HCT116 (cell line): ENCODE measurements at regions not wholly inside any gene's neighbourhood (a gene's known extent, or its start where the extent isn't known, plus 50 kb on each side); places are given as distances from the start of the nearest gene placed in this dataset.

Source experiments
- ATAC-seq: fragments of 200-7000 bp; cut with Tn5 transposase; 2 replicates; pipeline ENCODE4 v1.9.1; 2020; ENCODE audit warnings: mild to moderate bottlenecking, moderate library complexity
- BruUV-seq: library from RNA; stranded (reverse); fragments of 400-500 nt; replicated peaks from 2 replicates; lab custom pipeline; 2021; lab: Mats Ljungman, UMichigan
- CTCF ChIA-PET: fragments of 300-600 bp; sonication (Branson Sonifier 250); formaldehyde crosslinking; loops from one replicate; lab custom pipeline; 2021; ENCODE audit warnings: antibody characterized with exemption; lab: Charles Lee
- POLR2A ChIA-PET: fragments of 300-600, 350-600 bp; sonication (Branson Sonifier 250); formaldehyde crosslinking; loops from one replicate; lab custom pipeline; 2021; ENCODE audit warnings: antibody characterized with exemption; lab: Charles Lee
- RAD21 ChIA-PET, 2 experiments: fragments of 300-600 bp; sonication (Branson Sonifier 250); formaldehyde crosslinking; loops; one replicate each; lab custom pipeline; 2023; ENCODE audit warnings: low total read pairs in 2 of 2; ENCODE audit not compliant: uncharacterized antibody in 2 of 2, unreplicated experiment in 2 of 2, low non-redundant PET in 1 of 2; lab: Charles Lee
- DNase-seq: peaks from one replicate; pipeline ENCODE4 v3.0.0-alpha.2; 2010; ENCODE audit warnings: low read depth, low spot score
- H2AFZ ChIP-seq: fragments of 200-600 bp; shearing (Covaris generic), sonication (generic); 2 replicates; pipeline ENCODE4 v1.6.1; 2017; ENCODE audit warnings: low read depth, mixed run types, mixed read lengths, antibody characterized with exemption, low read length; ENCODE audit not compliant: poor library complexity, severe bottlenecking
- H3K27ac ChIP-seq: 2 replicates; pipeline ENCODE4 v1.5.1; 2012; ENCODE audit warnings: low read depth, low read length
- H3K27me3 ChIP-seq: fragments of 200-600 bp; sonication (generic); 2 replicates; pipeline ENCODE4 v1.6.1; 2016; ENCODE audit warnings: mixed run types, low read length, mixed read lengths; ENCODE audit not compliant: insufficient read depth
- H3K36me3 ChIP-seq, 2 experiments: fragments of 200-500 bp in 1 of 2; fragments of 200-600 bp in 1 of 2; sonication (Bioruptor generic) in 1 of 2; sonication (generic) in 1 of 2; 2 replicates each; pipeline versions ENCODE4 v1.5.1 to v1.6.1; 2014 to 2016; ENCODE audit warnings: low read length in 2 of 2, inconsistent platforms in 1 of 2, mixed read lengths in 1 of 2, mixed run types in 1 of 2; ENCODE audit not compliant: insufficient read depth in 2 of 2, control insufficient read depth in 1 of 2
- H3K4me1 ChIP-seq, 2 experiments: fragments of 200-600 bp in 1 of 2; sonication (generic) in 1 of 2; 2 replicates each; pipeline versions ENCODE4 v1.5.1 to v1.6.1; 2012 to 2017; ENCODE audit warnings: low read length in 2 of 2, inconsistent platforms in 1 of 2, mild to moderate bottlenecking in 1 of 2, mixed read lengths in 1 of 2, mixed run types in 1 of 2, moderate library complexity in 1 of 2; ENCODE audit not compliant: insufficient read depth in 2 of 2, control insufficient read depth in 1 of 2
- H3K4me2 ChIP-seq: fragments of 200-600 bp; sonication (generic); 2 replicates; pipeline ENCODE4 v1.6.1; 2017; ENCODE audit warnings: mixed run types, low read length, mixed read lengths
- H3K4me3 ChIP-seq, 2 experiments: fragments of 200-600 bp in 1 of 2; sonication (generic) in 1 of 2; replicated peaks in 1 of 2; 2 replicates each; pipeline ENCODE4 v1.5.1; 2011 to 2016; ENCODE audit warnings: low read length in 2 of 2, control low read depth in 1 of 2, low read depth in 1 of 2, mild to moderate bottlenecking in 1 of 2, mixed read lengths in 1 of 2, mixed run types in 1 of 2
- H3K79me2 ChIP-seq: fragments of 200-600 bp; sonication (generic); 2 replicates; pipeline ENCODE4 v1.6.1; 2017; ENCODE audit warnings: mild to moderate bottlenecking, mixed run types, low read length, moderate library complexity, mixed read lengths; ENCODE audit not compliant: insufficient read depth
- H3K9ac ChIP-seq: fragments of 200-600 bp; sonication (generic); 2 replicates; pipeline ENCODE4 v1.6.1; 2016; ENCODE audit warnings: low read length, mixed read lengths
- H3K9me2 ChIP-seq: fragments of 200-600 bp; sonication (generic), shearing (Covaris generic); 2 replicates; pipeline ENCODE4 v1.6.1; 2017; ENCODE audit warnings: mixed run types, mild to moderate bottlenecking, moderate library complexity; ENCODE audit not compliant: insufficient read depth
- H3K9me3 ChIP-seq, 2 experiments: fragments of 200-500 bp in 1 of 2; fragments of 200-600 bp in 1 of 2; sonication (Bioruptor generic) in 1 of 2; sonication (generic) in 1 of 2; 2 replicates each; pipeline ENCODE4 v1.6.1; 2014 to 2017; ENCODE audit warnings: low read length in 2 of 2, mixed read lengths in 2 of 2, inconsistent platforms in 1 of 2, low read depth in 1 of 2, mild to moderate bottlenecking in 1 of 2, mixed run types in 1 of 2, moderate library complexity in 1 of 2; ENCODE audit not compliant: control insufficient read depth in 1 of 2, insufficient read depth in 1 of 2
- H4K20me1 ChIP-seq: fragments of 200-600 bp; sonication (generic), shearing (Covaris generic); 2 replicates; pipeline ENCODE4 v1.6.1; 2017; ENCODE audit warnings: mixed run types, mild to moderate bottlenecking, moderate library complexity; ENCODE audit not compliant: insufficient read depth
- CBX3 ChIP-seq: IDR thresholded peaks from 2 replicates; pipeline ENCODE4 v1.6.1; 2012; ENCODE audit warnings: low read depth
- ELF1 ChIP-seq: IDR thresholded peaks from 2 replicates; pipeline ENCODE4 v1.6.1; 2012; ENCODE audit warnings: low read depth, borderline replicate concordance
- RAD21 ChIP-seq: IDR thresholded peaks from 2 replicates; pipeline ENCODE4 v1.6.1; 2012; ENCODE audit warnings: low read depth, mild to moderate bottlenecking
- SIN3A ChIP-seq: IDR thresholded peaks from 2 replicates; pipeline ENCODE4 v1.6.1; 2012; ENCODE audit warnings: low read depth
- TCF7L2 ChIP-seq: IDR thresholded peaks from 2 replicates; pipeline ENCODE4 v1.7.0; 2011; ENCODE audit warnings: borderline replicate concordance, inconsistent platforms; ENCODE audit not compliant: insufficient read depth, insufficient read length; ENCODE audit errors: extremely low read depth
- YY1 ChIP-seq: IDR thresholded peaks from 2 replicates; pipeline ENCODE4 v1.6.1; 2011; ENCODE audit warnings: low read length, low read depth, moderate library complexity, mild to moderate bottlenecking; ENCODE audit not compliant: insufficient replicate concordance; ENCODE audit errors: extremely low read depth
- intact Hi-C: fragments of 100-400 bp; cut with micrococcal nuclease; formaldehyde crosslinking; loops from 2 replicates; pipeline ENCODE4 v1.10.0; 2022
- TF ChIP-seq, protein P1 (sequence below), 3 experiments: fragments of 200-600 bp in 1 of 3; sonication (generic) in 1 of 3; IDR thresholded peaks in 2 of 3; conservative IDR thresholded peaks in 1 of 3; 2 replicates each; pipeline ENCODE4 v1.5.1; 2012 to 2017; ENCODE audit warnings: low read depth in 2 of 3, low read length in 2 of 3, antibody characterized with exemption in 1 of 3, borderline replicate concordance in 1 of 3, control low read depth in 1 of 3, mild to moderate bottlenecking in 1 of 3, mixed read lengths in 1 of 3, mixed run types in 1 of 3, moderate library complexity in 1 of 3; ENCODE audit not compliant: insufficient read depth in 1 of 3
- TF ChIP-seq, protein P2 (sequence below): IDR thresholded peaks from 2 replicates; pipeline ENCODE4 v1.6.1; 2012; ENCODE audit warnings: low read depth

DNA sequence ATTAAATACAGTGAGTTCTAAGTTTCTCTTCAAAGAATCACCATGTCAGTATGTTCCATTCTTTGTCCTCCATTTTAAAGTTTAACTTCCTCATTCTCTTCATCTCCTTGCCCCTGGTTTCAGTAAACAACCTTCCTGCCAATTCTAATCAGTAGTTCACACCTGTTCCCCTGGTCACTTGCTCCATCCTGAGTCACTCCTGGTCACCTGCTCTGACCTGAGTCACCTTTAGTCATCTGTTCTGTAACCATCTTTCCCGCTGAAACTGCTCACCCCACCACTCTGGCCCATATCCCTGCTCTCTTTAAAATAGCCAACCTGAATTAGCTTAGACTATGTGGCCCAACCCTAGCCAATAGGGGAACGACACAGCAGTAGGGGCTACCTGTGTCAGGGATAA lies 1447.4 kb upstream of the TMEM132C start:
- intact Hi-C loops = no loop called here
- Histone ChIP-seq H3K4me1 (no peaks in the 10 kb centered on the region), H3K9me3 (no peaks in the 10 kb centered on the region; a peak in 1 of 4 replicates), H3K4me2 (no peak overlapping the region), H2AFZ (no peak overlapping the region), H3K27me3 (no peaks in the 10 kb centered on the region), H4K20me1 (no peaks in the 10 kb centered on the region), H3K36me3 (no peaks in the 10 kb centered on the region), H3K4me3 (no peak overlapping the region), H3K79me2 (no peaks in the 10 kb centered on the region), H3K9me2 (no peaks in the 10 kb centered on the region), H3K27ac (no peak overlapping the region), H3K9ac (no peak overlapping the region)
- ATAC-seq (no peak), DNase-seq (no peak)
- ChIA-PET POLR2A (no interaction called here), RAD21 (no interaction called here), CTCF (no interaction called here)
- no peak for TF ChIP-seq ELF1
- TF ChIP-seq TCF7L2 = no peak
- TF ChIP-seq, protein P1, sequence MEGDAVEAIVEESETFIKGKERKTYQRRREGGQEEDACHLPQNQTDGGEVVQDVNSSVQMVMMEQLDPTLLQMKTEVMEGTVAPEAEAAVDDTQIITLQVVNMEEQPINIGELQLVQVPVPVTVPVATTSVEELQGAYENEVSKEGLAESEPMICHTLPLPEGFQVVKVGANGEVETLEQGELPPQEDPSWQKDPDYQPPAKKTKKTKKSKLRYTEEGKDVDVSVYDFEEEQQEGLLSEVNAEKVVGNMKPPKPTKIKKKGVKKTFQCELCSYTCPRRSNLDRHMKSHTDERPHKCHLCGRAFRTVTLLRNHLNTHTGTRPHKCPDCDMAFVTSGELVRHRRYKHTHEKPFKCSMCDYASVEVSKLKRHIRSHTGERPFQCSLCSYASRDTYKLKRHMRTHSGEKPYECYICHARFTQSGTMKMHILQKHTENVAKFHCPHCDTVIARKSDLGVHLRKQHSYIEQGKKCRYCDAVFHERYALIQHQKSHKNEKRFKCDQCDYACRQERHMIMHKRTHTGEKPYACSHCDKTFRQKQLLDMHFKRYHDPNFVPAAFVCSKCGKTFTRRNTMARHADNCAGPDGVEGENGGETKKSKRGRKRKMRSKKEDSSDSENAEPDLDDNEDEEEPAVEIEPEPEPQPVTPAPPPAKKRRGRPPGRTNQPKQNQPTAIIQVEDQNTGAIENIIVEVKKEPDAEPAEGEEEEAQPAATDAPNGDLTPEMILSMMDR (IDR thresholded peaks at IDR 0.05 in 2 of 3, conservative IDR thresholded peaks at IDR 0.05 in 1 of 3; ENCODE audit: borderline replicate concordance in 1 of 3, insufficient read depth in 1 of 3, low read depth in 2 of 3, low read length in 2 of 3) = no peak
- no peak for TF ChIP-seq SIN3A
- no TSS peak for BruUV-seq

DNA sequence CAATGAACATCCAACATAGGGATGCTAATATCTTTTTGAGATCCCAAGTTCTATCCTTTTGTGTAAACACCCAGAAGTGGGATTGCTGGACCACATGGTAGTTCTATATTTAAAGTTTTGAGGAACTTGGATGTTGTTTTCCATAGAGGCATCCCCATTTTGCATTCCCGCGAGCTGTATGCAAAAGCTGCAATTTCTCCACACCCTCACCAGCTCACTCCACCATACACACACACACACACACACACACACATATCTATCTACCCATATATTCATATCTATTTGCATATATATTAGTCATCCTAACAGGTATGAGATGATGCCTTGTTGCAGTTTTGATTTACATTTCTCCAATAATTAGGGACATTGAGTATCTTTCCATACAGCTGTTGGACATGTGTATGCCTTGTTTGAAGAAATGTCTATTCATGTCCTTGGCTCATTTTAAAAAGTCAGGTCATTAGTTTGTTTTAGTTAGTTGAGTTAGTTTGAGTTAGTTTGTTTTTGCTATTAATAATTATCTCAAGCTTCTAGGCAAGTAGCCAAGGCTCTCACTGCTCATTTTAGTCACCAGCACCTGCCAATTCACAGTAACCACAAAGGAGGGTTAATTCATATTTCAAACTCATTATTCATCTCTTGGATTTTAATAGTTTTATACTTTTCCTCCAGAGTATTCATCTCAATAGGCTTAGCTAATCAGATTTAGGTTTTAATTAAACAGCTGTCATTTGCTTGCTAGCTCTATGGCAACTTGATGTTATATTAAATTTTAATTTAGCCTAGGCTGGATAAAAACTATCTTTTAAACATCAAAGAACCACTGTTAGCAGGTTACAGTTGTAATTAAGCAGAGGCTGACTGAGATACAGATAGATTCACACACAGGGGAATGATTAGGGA lies 1435.9 kb upstream of the TMEM132C start:
- POLR2A ChIA-PET = no interaction called here
- no peak for TF ChIP-seq ELF1
- no peak for TF ChIP-seq TCF7L2
- TF ChIP-seq, protein P1 (IDR thresholded peaks at IDR 0.05 in 2 of 3, conservative IDR thresholded peaks at IDR 0.05 in 1 of 3; ENCODE audit: borderline replicate concordance in 1 of 3, insufficient read depth in 1 of 3, low read depth in 2 of 3, low read length in 2 of 3) = no peak
- no peak for TF ChIP-seq RAD21
- no peak for TF ChIP-seq YY1
- TF ChIP-seq CBX3 = no peak
- TF ChIP-seq, protein P2, sequence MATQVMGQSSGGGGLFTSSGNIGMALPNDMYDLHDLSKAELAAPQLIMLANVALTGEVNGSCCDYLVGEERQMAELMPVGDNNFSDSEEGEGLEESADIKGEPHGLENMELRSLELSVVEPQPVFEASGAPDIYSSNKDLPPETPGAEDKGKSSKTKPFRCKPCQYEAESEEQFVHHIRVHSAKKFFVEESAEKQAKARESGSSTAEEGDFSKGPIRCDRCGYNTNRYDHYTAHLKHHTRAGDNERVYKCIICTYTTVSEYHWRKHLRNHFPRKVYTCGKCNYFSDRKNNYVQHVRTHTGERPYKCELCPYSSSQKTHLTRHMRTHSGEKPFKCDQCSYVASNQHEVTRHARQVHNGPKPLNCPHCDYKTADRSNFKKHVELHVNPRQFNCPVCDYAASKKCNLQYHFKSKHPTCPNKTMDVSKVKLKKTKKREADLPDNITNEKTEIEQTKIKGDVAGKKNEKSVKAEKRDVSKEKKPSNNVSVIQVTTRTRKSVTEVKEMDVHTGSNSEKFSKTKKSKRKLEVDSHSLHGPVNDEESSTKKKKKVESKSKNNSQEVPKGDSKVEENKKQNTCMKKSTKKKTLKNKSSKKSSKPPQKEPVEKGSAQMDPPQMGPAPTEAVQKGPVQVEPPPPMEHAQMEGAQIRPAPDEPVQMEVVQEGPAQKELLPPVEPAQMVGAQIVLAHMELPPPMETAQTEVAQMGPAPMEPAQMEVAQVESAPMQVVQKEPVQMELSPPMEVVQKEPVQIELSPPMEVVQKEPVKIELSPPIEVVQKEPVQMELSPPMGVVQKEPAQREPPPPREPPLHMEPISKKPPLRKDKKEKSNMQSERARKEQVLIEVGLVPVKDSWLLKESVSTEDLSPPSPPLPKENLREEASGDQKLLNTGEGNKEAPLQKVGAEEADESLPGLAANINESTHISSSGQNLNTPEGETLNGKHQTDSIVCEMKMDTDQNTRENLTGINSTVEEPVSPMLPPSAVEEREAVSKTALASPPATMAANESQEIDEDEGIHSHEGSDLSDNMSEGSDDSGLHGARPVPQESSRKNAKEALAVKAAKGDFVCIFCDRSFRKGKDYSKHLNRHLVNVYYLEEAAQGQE = no peak

More for the DNA sequence above, 1435.9 kb upstream of the TMEM132C start:
- Histone ChIP-seq H3K79me2 (no peaks in the 10 kb centered on the region), H3K27me3 (peaks cover 17% of the 10 kb centered on the region), H3K4me2 (no peak overlapping the region), H3K36me3 (no peaks in the 10 kb centered on the region), H3K9me3 (no peaks in the 10 kb centered on the region), H3K4me1 (no peaks in the 10 kb centered on the region), H4K20me1 (no peaks in the 10 kb centered on the region), H3K9ac (no peak overlapping the region), H2AFZ (no peak overlapping the region), H3K27ac (no peak overlapping the region), H3K4me3 (no peak overlapping the region), H3K9me2 (no peaks in the 10 kb centered on the region)
- CTCF ChIA-PET = no interaction called here
- ATAC-seq (no peak), DNase-seq (no peak)
- RAD21 ChIA-PET = no interaction called here
- BruUV-seq = no TSS peak
- intact Hi-C loops = no loop called here
